ENCODE measurements at regions not wholly inside any gene's neighbourhood (a gene's known extent, or its start where the extent isn't known, plus 50 kb on each side); places are given as distances from the start of the nearest gene placed in this dataset.

GRCh38 chr1:95951371-95952102 lies 717.5 kb downstream of the RWDD3 start:
- H3K18ac ChIP-seq (ENCODE audit: extremely low read depth, low read length), result no peak overlapping the region
- no peaks in the 10 kb centered on the region for H3K79me1 ChIP-seq (ENCODE audit: low read depth, low read length)
- no peak overlapping the region for H3K14ac ChIP-seq (ENCODE audit: insufficient read length)
- no peak overlapping the region for H3K9ac ChIP-seq (replicated peaks in 1 of 4; ENCODE audit: extremely low read depth in 1 of 4, low read depth in 3 of 4, low read length in 3 of 4)
- H4K5ac ChIP-seq (ENCODE audit: insufficient read length, low read depth, low read length), result no peak overlapping the region
- H3K79me2 ChIP-seq (ENCODE audit: control insufficient read depth in 1 of 2, insufficient read depth in 2 of 2, low read length in 2 of 2), result no peaks in the 10 kb centered on the region
- H2BK5ac ChIP-seq (ENCODE audit: low read depth, low read length), result no peak overlapping the region
- H2BK15ac ChIP-seq (ENCODE audit: low read length), result no peak overlapping the region
- no peak overlapping the region for H3K27ac ChIP-seq (ENCODE audit: low read depth, low read length)
- H3K27me3 ChIP-seq (replicated peaks in 1 of 4; ENCODE audit: control insufficient read depth in 3 of 4, extremely low read depth in 1 of 4, insufficient read depth in 3 of 4, low read length in 3 of 4), result no peaks in the 10 kb centered on the region
- H2AFZ ChIP-seq (ENCODE audit: low read length), result peak overlapping the region; percentile 42; the same call in 1 of the 2 replicates
- FAIRE-seq (no peak), DNase-seq (ENCODE audit: low read depth in 1 of 2, low spot score in 2 of 2) (no peak)
- POLR2A ChIA-PET (ENCODE audit: partially characterized antibody), result no interaction called here
- H4K8ac ChIP-seq (ENCODE audit: extremely low read depth, insufficient read depth, low read length), result no peak overlapping the region
- no peaks in the 10 kb centered on the region for H3K9me3 ChIP-seq (ENCODE audit: insufficient read depth in 2 of 2, low read depth in 1 of 2, low read length in 1 of 2)
- CTCF ChIA-PET (ENCODE audit: partially characterized antibody), result interaction anchor here (0.6 to 3.2 kb wide), 4 partner anchors 121 to 1189 kb away, joined by 3 to 15 read pairs (median 4); no protein-coding TSS in a partner anchor
- no peak overlapping the region for H2BK20ac ChIP-seq (ENCODE audit: low read length)
- no peak overlapping the region for H3K4me3 ChIP-seq (ENCODE audit: extremely low read depth in 1 of 4, insufficient read depth in 2 of 4, low read depth in 3 of 4, low read length in 4 of 4)
- no peak for TF ChIP-seq EP300 (IDR thresholded peaks at IDR 0.05; ENCODE audit: borderline replicate concordance in 1 of 2, low read depth in 2 of 2, low read length in 2 of 2)
- no peak for TF ChIP-seq POLR2A (IDR thresholded peaks at IDR 0.05; ENCODE audit: control extremely low read depth in 1 of 2, low read depth in 2 of 2, low read length in 2 of 2)
- TF ChIP-seq GTF2F1 (IDR thresholded peaks at IDR 0.05; ENCODE audit: borderline replicate concordance, low read depth, low read length), result no peak
- TF ChIP-seq ZNF274 (IDR thresholded peaks at IDR 0.05; ENCODE audit: borderline replicate concordance, extremely low read depth, low read length), result no peak
- TF ChIP-seq TEAD4 (IDR thresholded peaks at IDR 0.05; ENCODE audit: low read depth, low read length), result no peak
- TF ChIP-seq CTCF (IDR thresholded peaks at IDR 0.05; ENCODE audit: control extremely low read depth in 1 of 3, insufficient read depth in 1 of 3, low read depth in 1 of 3, low read length in 3 of 3), result no peak
- TF ChIP-seq RXRA (IDR thresholded peaks at IDR 0.05; ENCODE audit: insufficient read depth, low read depth, low read length), result no peak
- TF ChIP-seq BACH1 (IDR thresholded peaks at IDR 0.05; ENCODE audit: low read length), result no peak
- no peaks in the 10 kb centered on the region for H3K36me3 ChIP-seq (ENCODE audit: control insufficient read depth in 2 of 4, insufficient read depth in 4 of 4, low read length in 3 of 4)
- no peak overlapping the region for H4K91ac ChIP-seq (replicated peaks; ENCODE audit: insufficient read length, low read length)
- H2AK5ac ChIP-seq (ENCODE audit: low read depth, low read length), result no peak overlapping the region
- no peak overlapping the region for H3K23ac ChIP-seq (ENCODE audit: insufficient read length)
- H3K4me2 ChIP-seq (ENCODE audit: insufficient read depth in 1 of 2, low read depth in 2 of 2, low read length in 2 of 2), result no peak overlapping the region
- H4K20me1 ChIP-seq (replicated peaks in 1 of 2; ENCODE audit: control insufficient read depth in 1 of 2, insufficient read depth in 2 of 2, low read length in 2 of 2), result no peaks in the 10 kb centered on the region
- WGBS, 2 experiments (ENCODE audit: extremely low coverage in 1 of 2, insufficient coverage in 1 of 2, insufficient read length in 1 of 2, insufficient replicate concordance in 2 of 2, low coverage in 1 of 2, low lambda C conversion rate in 2 of 2, missing lambda C conversion rate in 1 of 2), result 90% methylated on average over 12 of the region's 12 CpGs; no CpG with 5 or more reads in 1 of the 2 experiments
- no peak overlapping the region for H2BK12ac ChIP-seq (ENCODE audit: low read depth, low read length)
- H3K23me2 ChIP-seq (ENCODE audit: low read depth, low read length), result no peaks in the 10 kb centered on the region
- H2BK120ac ChIP-seq (replicated peaks; ENCODE audit: low read depth, low read length), result no peak overlapping the region
- H3K56ac ChIP-seq (replicated peaks; ENCODE audit: insufficient read length, low read depth, low read length), result no peak overlapping the region
- H3K4ac ChIP-seq (replicated peaks; ENCODE audit: insufficient read length, low read depth, low read length), result no peak overlapping the region
- H3K4me1 ChIP-seq (replicated peaks in 1 of 4; ENCODE audit: control insufficient read depth in 3 of 4, insufficient read depth in 4 of 4, low read length in 3 of 4), result peaks cover 0 to 4% (median 4%) of the 10 kb centered on the region in 4 experiments; a peak in 2 of 7 replicates

Data from H1 (cell line).